ENCODE measurements at regions not wholly inside any gene's neighbourhood (a gene's known extent, or its start where the extent isn't known, plus 50 kb on each side); places are given as distances from the start of the nearest gene placed in this dataset.

GRCh38 chr18:28778706-28779105 is 601.8 kb upstream of the CDH2 start:
- TF ChIP-seq CTCF (IDR thresholded peaks at IDR 0.05) = no peak
- TF ChIP-seq REST (IDR thresholded peaks at IDR 0.05; ENCODE audit: insufficient read depth in 1 of 2, low read depth in 2 of 2, low read length in 1 of 2) = no peak
- TF ChIP-seq TCF7L2 (IDR thresholded peaks at IDR 0.05; ENCODE audit: low read depth, low read length) = no peak

Measured in Panc1 (cell line).